ENCODE measurements at regions not wholly inside any gene's neighbourhood (a gene's known extent, or its start where the extent isn't known, plus 50 kb on each side); places are given as distances from the start of the nearest gene placed in this dataset.

GRCh38 chr1:191969290-191969689 is 189.0 kb upstream of the RGS18 start:
- Histone ChIP-seq H3K18ac (ENCODE audit: insufficient read length, low read depth, low read length) (no peak overlapping the region), H3K79me1 (ENCODE audit: insufficient read depth, low read depth, low read length, poor library complexity, severe bottlenecking) (no peaks in the 10 kb centered on the region), H2BK20ac (ENCODE audit: low read depth, low read length, poor library complexity, severe bottlenecking) (no peak overlapping the region), H3K23ac (ENCODE audit: insufficient read length, low read depth, low read length) (no peak overlapping the region), H2BK120ac (ENCODE audit: low read depth, low read length, poor library complexity, severe bottlenecking) (no peak overlapping the region), H3K79me2 (ENCODE audit: insufficient read depth, low read length) (no peaks in the 10 kb centered on the region), H4K20me1 (ENCODE audit: control insufficient read depth, insufficient read depth, insufficient read length) (no peaks in the 10 kb centered on the region), H3K4me1 (ENCODE audit: insufficient read depth, low read length) (no peaks in the 10 kb centered on the region), H3K56ac (ENCODE audit: insufficient read length, low read depth, low read length) (no peak overlapping the region), H4K91ac (ENCODE audit: insufficient read length, low read depth, low read length) (no peak overlapping the region), H2AK5ac (ENCODE audit: insufficient read length, low read length) (no peak overlapping the region), H2BK5ac (ENCODE audit: insufficient read length, low read length) (no peak overlapping the region), H4K5ac (ENCODE audit: insufficient read length, low read depth, low read length) (no peak overlapping the region), H3K4me2 (ENCODE audit: insufficient read depth, insufficient read length, low read length) (no peak overlapping the region), H3K14ac (ENCODE audit: insufficient read depth, low read length) (no peak overlapping the region), H2BK15ac (ENCODE audit: low read depth, low read length) (no peak overlapping the region), H3T11ph (ENCODE audit: low read length) (no peak overlapping the region), H3K9ac (ENCODE audit: extremely low read depth, insufficient read length, low read length) (no peak overlapping the region), H3K27ac (ENCODE audit: insufficient read length, low read depth, low read length) (no peak overlapping the region), H3K27me3 (ENCODE audit: insufficient read depth, low read length) (no peaks in the 10 kb centered on the region), H2BK12ac (ENCODE audit: insufficient read length, low read depth, low read length) (no peak overlapping the region), H3K23me2 (ENCODE audit: insufficient read length, low read depth, low read length, poor library complexity, severe bottlenecking) (no peaks in the 10 kb centered on the region), H4K8ac (replicated peaks; ENCODE audit: insufficient read length, low read depth, low read length) (no peak overlapping the region), H2AFZ (ENCODE audit: low read length) (no peak overlapping the region), H3K4ac (ENCODE audit: low read depth, low read length) (no peak overlapping the region), H3K9me3 (ENCODE audit: control insufficient read depth, low read depth, low read length) (peaks cover 10% of the 10 kb centered on the region)
- H3K27ac Mint-ChIP-seq, result no peak overlapping the region; a peak in 1 of 7 replicates
- no CpG with 5 or more reads among the region's 5 CpGs for WGBS (ENCODE audit: extremely low coverage, insufficient read length, low lambda C conversion rate)
- H3K4me3 Mint-ChIP-seq, result no peak overlapping the region; a peak in 1 of 5 replicates
- peaks cover 5 to 15% of the 10 kb centered on the region in 2 experiments for H3K9me3 Mint-ChIP-seq
- H3K36me3 Mint-ChIP-seq (ENCODE audit: insufficient read depth in 1 of 3, low read depth in 3 of 3), result peaks cover 6 to 13% (median 10%) of the 10 kb centered on the region in 3 experiments
- DNase-seq, result no peak
- TF ChIP-seq CTCF (conservative IDR thresholded peaks at IDR 0.05), result no peak
- no peaks in the 10 kb centered on the region for H3K27me3 Mint-ChIP-seq (ENCODE audit: low read depth)
- H3K4me1 Mint-ChIP-seq, result no peaks in the 10 kb centered on the region; a peak in 1 of 4 replicates
